HG03025 (cell line): ENCODE measurements at regions not wholly inside any gene's neighbourhood (a gene's known extent, or its start where the extent isn't known, plus 50 kb on each side); places are given as distances from the start of the nearest gene placed in this dataset.

ENCODE experiments used
- ATAC-seq: cut with Tn5 transposase; IDR thresholded peaks from one replicate; pipeline ENCODE4 v1.9.1; 2021; ENCODE audit warnings: mild to moderate bottlenecking, moderate library complexity; ENCODE audit not compliant: unreplicated experiment, low FRiP score

GRCh38 chr16:79923431-79923830 lies 322.9 kb upstream of the MAF start:
- no peak for ATAC-seq

- ATAC-seq = no peak
These were observed 320.1 kb upstream of the MAF start for GRCh38 chr16:79920685-79921084.

DNA sequence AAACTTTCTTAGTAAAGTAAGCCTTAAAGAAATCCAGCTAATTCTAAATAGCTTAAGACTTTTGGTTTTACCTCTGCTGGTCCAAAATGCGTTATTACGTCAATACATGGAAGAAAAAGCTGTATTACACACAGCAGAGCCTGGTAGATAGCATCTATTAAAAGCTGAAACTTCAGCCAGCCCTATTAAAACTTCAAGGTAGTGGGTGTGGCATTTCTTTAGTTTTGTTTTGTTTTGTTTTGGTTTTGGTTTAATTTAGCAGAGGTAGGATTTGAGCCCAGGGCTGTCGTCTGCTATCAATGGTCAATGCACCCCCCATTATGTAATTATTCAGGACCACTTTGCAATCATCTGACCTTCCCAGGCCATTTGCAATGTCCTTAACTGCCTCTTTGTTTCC lies 318.4 kb upstream of the MAF start:
- no peak for ATAC-seq

- no peak for ATAC-seq
These were observed 315.2 kb upstream of the MAF start for GRCh38 chr16:79915761-79916160.

DNA sequence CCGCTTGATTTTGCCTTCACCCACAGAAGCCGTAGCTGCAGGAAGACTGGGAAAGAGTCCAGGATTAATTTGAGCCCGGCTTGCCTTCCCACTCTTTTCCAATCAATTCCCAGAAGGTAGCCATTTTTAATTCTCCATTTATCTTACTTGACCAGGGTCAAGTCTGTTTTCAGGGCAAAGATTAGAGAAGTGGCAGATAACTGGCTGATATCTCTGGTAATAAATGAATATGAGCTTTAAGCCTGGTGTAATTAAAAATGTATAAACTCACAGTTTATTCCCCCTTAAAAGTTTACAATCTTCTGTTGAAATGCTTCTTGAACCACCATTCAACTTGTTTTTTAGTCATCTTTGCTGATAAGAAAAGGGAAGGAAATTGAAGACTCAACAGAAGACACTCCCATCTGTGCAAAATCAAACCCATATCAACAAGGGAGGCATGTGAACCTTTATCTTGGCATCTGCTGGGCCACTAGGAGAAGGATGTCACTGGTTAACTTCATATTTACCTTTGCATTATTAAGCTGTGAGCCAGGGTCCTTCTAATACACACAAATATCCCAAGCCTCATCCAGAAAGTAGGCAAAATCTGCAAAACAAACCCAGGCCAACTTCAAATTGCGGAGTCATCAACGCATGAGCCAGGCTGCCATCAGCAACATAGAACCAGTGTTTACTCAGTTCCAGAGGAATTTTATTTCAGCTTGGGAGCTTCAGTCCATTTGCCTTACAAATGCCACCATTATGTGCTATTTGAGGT lies 314.6 kb upstream of the MAF start:
- no peak for ATAC-seq

GRCh38 chr16:79912592-79913310 lies 312.2 kb upstream of the MAF start:
- ATAC-seq = no peak

DNA sequence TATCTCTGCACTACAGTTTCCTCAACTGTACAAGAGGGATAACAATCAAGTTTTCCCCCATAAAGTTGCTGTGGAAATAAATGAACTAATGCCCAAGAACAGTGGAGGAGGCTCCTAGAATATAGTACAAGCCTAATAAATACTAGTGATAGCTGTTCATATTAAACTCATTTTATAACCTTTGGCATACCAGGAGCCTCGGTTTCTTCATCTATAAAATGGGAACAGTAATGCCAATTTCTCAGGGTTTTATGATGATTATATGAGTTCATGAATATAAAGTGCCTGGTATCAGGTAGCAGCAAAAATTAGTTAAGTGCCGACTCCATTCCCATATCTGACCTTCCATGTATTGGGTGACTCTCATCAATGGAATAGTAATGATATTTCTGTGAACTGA lies 311.1 kb upstream of the MAF start:
- no peak for ATAC-seq

GRCh38 chr16:79909571-79909970 lies 309.0 kb upstream of the MAF start:
- no peak for ATAC-seq

- no peak for ATAC-seq
These were observed 302.9 kb upstream of the MAF start for GRCh38 chr16:79903471-79903870.

GRCh38 chr16:79902351-79902750 lies 301.8 kb upstream of the MAF start:
- no peak for ATAC-seq

GRCh38 chr16:79901522-79901921 lies 301.0 kb upstream of the MAF start:
- ATAC-seq = no peak

- ATAC-seq = no peak
These were observed 299.2 kb upstream of the MAF start for GRCh38 chr16:79899716-79900115.

- ATAC-seq = no peak
These were observed 298.8 kb upstream of the MAF start for GRCh38 chr16:79899316-79899715.

DNA sequence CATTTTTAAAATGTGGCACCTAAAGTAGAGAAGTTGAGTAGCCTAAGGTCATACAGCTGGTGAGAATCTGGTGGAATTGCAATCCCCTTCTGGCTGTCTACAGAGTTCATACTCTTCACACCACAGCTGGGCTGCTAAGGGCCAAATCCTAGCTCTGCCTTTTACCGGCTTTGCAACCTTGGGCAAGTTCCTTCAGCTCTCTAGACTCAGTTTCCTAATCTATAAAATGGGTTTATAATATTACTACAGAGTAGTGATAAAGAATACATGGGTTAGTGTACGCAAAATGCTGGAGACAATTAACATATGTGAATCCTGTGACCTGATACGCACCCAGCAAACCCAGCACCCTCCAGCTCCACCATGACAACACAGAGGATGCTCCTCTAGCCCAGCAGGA lies 298.2 kb upstream of the MAF start:
- ATAC-seq = no peak

- no peak for ATAC-seq
These were observed 297.1 kb upstream of the MAF start for GRCh38 chr16:79897453-79898146.

DNA sequence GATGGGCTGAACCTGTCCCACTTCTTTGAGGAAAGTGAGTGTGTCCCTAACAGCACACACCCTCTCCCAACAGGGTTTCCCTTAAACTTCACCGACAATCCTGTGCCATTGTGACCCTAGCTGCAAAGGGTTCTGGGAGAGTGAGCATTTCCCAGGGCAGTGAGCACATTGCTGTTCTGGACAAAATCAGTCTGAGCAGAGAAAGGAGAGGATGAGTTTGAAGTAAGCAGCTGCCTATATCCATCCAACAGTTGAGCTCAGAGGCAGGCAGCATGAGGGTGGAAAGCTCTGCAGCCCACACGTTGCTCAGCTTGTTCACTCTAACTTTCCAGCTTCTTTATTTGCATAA lies 296.5 kb upstream of the MAF start:
- no peak for ATAC-seq

- no peak for ATAC-seq
These were observed 295.3 kb upstream of the MAF start for GRCh38 chr16:79895917-79896203.

DNA sequence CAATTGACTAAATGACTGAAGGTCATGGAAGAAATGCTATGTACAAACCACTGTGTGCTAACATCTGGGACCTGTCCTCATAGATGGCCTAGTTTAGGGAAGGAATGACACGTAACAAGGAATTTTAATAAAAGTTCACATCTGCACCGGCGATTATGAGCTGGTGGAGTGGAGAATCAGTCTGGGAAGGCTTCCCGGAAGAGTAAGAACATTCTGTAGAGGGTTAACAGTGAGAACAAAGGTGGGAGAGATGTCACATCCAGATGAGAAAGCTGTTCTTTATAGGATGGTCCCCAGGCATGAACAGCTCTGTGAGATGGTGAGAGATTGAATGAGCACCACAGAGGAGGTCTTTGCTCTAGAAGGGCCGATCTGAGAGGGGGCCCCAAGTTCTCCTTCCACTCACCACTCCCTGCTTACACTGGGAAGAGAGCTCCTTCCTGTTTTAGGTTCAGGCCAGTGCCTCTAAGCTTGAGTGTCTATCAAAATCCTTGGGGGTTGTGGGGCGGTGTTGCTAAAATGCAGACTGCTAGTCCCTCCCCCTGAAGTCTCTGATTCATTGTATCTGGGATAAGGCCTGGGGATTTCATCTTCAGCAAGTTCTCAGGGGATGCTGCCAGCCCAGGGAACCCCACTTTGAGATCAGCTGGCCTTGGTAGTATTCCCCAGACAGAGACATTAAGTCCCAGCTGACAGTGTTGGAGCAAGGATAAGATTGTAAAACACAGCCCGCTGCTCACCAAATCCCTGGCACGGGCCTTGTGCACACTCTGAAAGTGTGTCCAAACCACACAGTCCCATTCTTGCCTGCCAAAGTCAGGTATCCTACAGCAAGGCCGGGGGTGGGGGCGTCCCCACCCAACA lies 294.7 kb upstream of the MAF start:
- ATAC-seq = no peak

GRCh38 chr16:79893445-79893844 lies 292.9 kb upstream of the MAF start:
- no peak for ATAC-seq

GRCh38 chr16:79892278-79892677 lies 291.7 kb upstream of the MAF start:
- no peak for ATAC-seq

DNA sequence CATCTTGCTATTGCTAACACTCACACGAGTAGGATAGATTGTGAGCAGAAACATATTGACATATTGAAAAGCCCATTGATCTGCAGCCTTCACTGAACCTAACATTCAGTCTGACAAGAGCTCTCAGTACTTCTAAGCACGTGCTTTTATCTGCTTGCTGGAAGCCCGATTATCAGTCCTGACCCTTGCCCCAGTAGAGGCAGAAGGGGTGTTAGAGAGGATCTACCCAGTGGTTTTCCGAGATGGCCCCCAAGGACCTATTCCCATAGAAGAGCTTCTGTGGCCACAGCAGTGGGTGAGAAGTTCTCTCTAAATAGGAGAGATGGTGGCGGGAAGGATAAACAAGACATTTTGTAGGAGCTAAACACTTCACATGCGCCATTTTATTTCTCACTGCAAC lies 290.9 kb upstream of the MAF start:
- no peak for ATAC-seq
